WTC11 (cell line): ENCODE measurements at regions not wholly inside any gene's neighbourhood (a gene's known extent, or its start where the extent isn't known, plus 50 kb on each side); places are given as distances from the start of the nearest gene placed in this dataset.

Experiments
- ATAC-seq: fragments of 200-7000 bp; cut with Tn5 transposase; 2 replicates; pipeline ENCODE4 v1.10.0; 2021; ENCODE audit warnings: mild to moderate bottlenecking, moderate library complexity
- CTCF ChIA-PET: fragments of 300-600 bp; sonication (Branson Sonifier 250); formaldehyde crosslinking; loops from one replicate; lab custom pipeline; 2021; ENCODE audit warnings: antibody characterized with exemption; lab: Charles Lee
- POLR2A ChIA-PET: fragments of 350-600 bp; sonication (Branson Sonifier 250); formaldehyde crosslinking; loops from one replicate; lab custom pipeline; 2021; ENCODE audit warnings: antibody characterized with exemption; lab: Charles Lee
- DNase-seq: peaks from one replicate; pipeline ENCODE4 v3.0.0; 2021; ENCODE audit warnings: low spot score
- H3K27ac Mint-ChIP-seq: 2 replicates; pipeline ENCODE4 v1.8.0; 2021; ENCODE audit warnings: mixed read lengths
- H3K27me3 Mint-ChIP-seq: 2 replicates; pipeline ENCODE4 v1.8.0; 2021; ENCODE audit warnings: low read depth, mild to moderate bottlenecking, moderate library complexity, mixed read lengths
- H3K36me3 Mint-ChIP-seq: 2 replicates; pipeline ENCODE4 v1.8.0; 2021; ENCODE audit warnings: mixed read lengths
- H3K4me1 Mint-ChIP-seq: 2 replicates; pipeline ENCODE4 v1.8.0; 2022; ENCODE audit warnings: mixed read lengths
- H3K4me3 Mint-ChIP-seq: 2 replicates; pipeline ENCODE4 v1.8.0; 2021; ENCODE audit warnings: mild to moderate bottlenecking, moderate library complexity, mixed read lengths
- H3K9me3 Mint-ChIP-seq: 2 replicates; pipeline ENCODE4 v1.8.0; 2021; ENCODE audit warnings: mixed read lengths
- AR ChIP-seq: fragments of 250-450 bp; sonication (Bioruptor Pico); IDR thresholded peaks from 2 replicates; pipeline ENCODE4 v1.9.0; 2021; ENCODE audit warnings: mild to moderate bottlenecking
- CBFB ChIP-seq: sonication (generic); formaldehyde crosslinking; IDR thresholded peaks from 2 replicates; pipeline ENCODE4 v1.8.1; 2022; ENCODE audit warnings: mild to moderate bottlenecking, low read depth, missing genetic modification reagents
- CDX4 ChIP-seq: fragments of 250-450 bp; sonication (Bioruptor Pico); IDR thresholded peaks from 2 replicates; pipeline ENCODE4 v1.9.0; 2021; ENCODE audit warnings: moderate library complexity, mild to moderate bottlenecking, inconsistent platforms, borderline replicate concordance
- IRF1 ChIP-seq: sonication (generic); formaldehyde crosslinking; IDR thresholded peaks from 2 replicates; pipeline ENCODE4 v1.8.0; 2023; ENCODE audit warnings: missing genetic modification reagents
- JUN ChIP-seq: sonication (generic); formaldehyde crosslinking; IDR thresholded peaks from 2 replicates; pipeline ENCODE4 v1.8.0; 2023; ENCODE audit warnings: mild to moderate bottlenecking, missing genetic modification reagents
- KAT7 ChIP-seq: sonication (generic); formaldehyde crosslinking; IDR thresholded peaks from 2 replicates; pipeline ENCODE4 v1.8.1; 2023; ENCODE audit warnings: missing genetic modification reagents, mild to moderate bottlenecking, borderline replicate concordance
- MAX ChIP-seq: sonication (generic); formaldehyde crosslinking; IDR thresholded peaks from 2 replicates; pipeline ENCODE4 v1.8.0; 2022; ENCODE audit warnings: mild to moderate bottlenecking, missing genetic modification reagents
- MLX ChIP-seq: sonication (generic); formaldehyde crosslinking; IDR thresholded peaks from 2 replicates; pipeline ENCODE4 v1.8.1; 2023; ENCODE audit warnings: mild to moderate bottlenecking, missing genetic modification reagents, moderate library complexity
- MXD4 ChIP-seq: fragments of 250-450 bp; sonication (Bioruptor Pico); IDR thresholded peaks from 2 replicates; pipeline ENCODE4 v1.8.0; 2021; ENCODE audit warnings: mild to moderate bottlenecking, moderate library complexity, borderline replicate concordance
- MYBL2 ChIP-seq: sonication (generic); formaldehyde crosslinking; IDR thresholded peaks from 2 replicates; pipeline ENCODE4 v1.8.1; 2023; ENCODE audit warnings: mild to moderate bottlenecking, moderate library complexity, missing genetic modification reagents
- NFATC4 ChIP-seq: fragments of 250-450 bp; sonication (Bioruptor Pico); IDR thresholded peaks from 2 replicates; pipeline ENCODE4 v1.9.0; 2021; ENCODE audit warnings: mild to moderate bottlenecking
- NR2C2 ChIP-seq: sonication (generic); formaldehyde crosslinking; IDR thresholded peaks from 2 replicates; pipeline ENCODE4 v1.8.0; 2022; ENCODE audit warnings: mild to moderate bottlenecking, missing genetic modification reagents
- NR3C1 ChIP-seq: sonication (generic); formaldehyde crosslinking; conservative IDR thresholded peaks from 2 replicates; pipeline ENCODE4 v1.8.1; 2023; ENCODE audit warnings: low read depth, mild to moderate bottlenecking, missing genetic modification reagents
- OVOL2 ChIP-seq: fragments of 250-450 bp; sonication (Bioruptor Pico); IDR thresholded peaks from 2 replicates; pipeline ENCODE4 v1.9.0; 2021; ENCODE audit warnings: mild to moderate bottlenecking, borderline replicate concordance
- PREB ChIP-seq: sonication (generic); formaldehyde crosslinking; IDR thresholded peaks from 2 replicates; pipeline ENCODE4 v1.8.1; 2022; ENCODE audit warnings: mild to moderate bottlenecking, missing genetic modification reagents, moderate library complexity, borderline replicate concordance
- SP1 ChIP-seq: sonication (generic); formaldehyde crosslinking; conservative IDR thresholded peaks from 2 replicates; pipeline ENCODE4 v1.8.1; 2022; ENCODE audit warnings: missing genetic modification reagents
- TEAD1 ChIP-seq: sonication (generic); formaldehyde crosslinking; IDR thresholded peaks from 2 replicates; pipeline ENCODE4 v1.8.0; 2022; ENCODE audit warnings: mild to moderate bottlenecking, missing genetic modification reagents
- TEAD4 ChIP-seq: sonication (generic); formaldehyde crosslinking; IDR thresholded peaks from 2 replicates; pipeline ENCODE4 v1.8.0; 2022; ENCODE audit warnings: mild to moderate bottlenecking, missing genetic modification reagents
- TP53 ChIP-seq: sonication (generic); formaldehyde crosslinking; IDR thresholded peaks from 2 replicates; pipeline ENCODE4 v1.8.1; 2023; ENCODE audit warnings: mild to moderate bottlenecking, missing genetic modification reagents
- ZBTB43 ChIP-seq: sonication (generic); formaldehyde crosslinking; IDR thresholded peaks from 2 replicates; pipeline ENCODE4 v1.8.1; 2023; ENCODE audit warnings: mild to moderate bottlenecking, missing genetic modification reagents
- ZMAT4 ChIP-seq: fragments of 250-450 bp; sonication (Bioruptor Pico); IDR thresholded peaks from 2 replicates; pipeline ENCODE4 v1.9.0; 2021; ENCODE audit warnings: mild to moderate bottlenecking
- ZNF121 ChIP-seq: sonication (generic); formaldehyde crosslinking; IDR thresholded peaks from 2 replicates; pipeline ENCODE4 v1.8.0; 2023; ENCODE audit warnings: missing genetic modification reagents
- ZNF317 ChIP-seq: sonication (generic); formaldehyde crosslinking; IDR thresholded peaks from 2 replicates; pipeline ENCODE4 v1.8.1; 2023; ENCODE audit warnings: low read depth, mild to moderate bottlenecking, moderate library complexity, missing genetic modification reagents, borderline replicate concordance
- ZNF416 ChIP-seq: fragments of 250-450 bp; sonication (Bioruptor Pico); IDR thresholded peaks from 2 replicates; pipeline ENCODE4 v1.9.0; 2021; ENCODE audit warnings: mild to moderate bottlenecking, inconsistent platforms
- ZNF423 ChIP-seq: fragments of 250-450 bp; sonication (Bioruptor Pico); IDR thresholded peaks from 2 replicates; pipeline ENCODE4 v2.1.2; 2022; ENCODE audit warnings: mild to moderate bottlenecking, moderate library complexity
- ZNF425 ChIP-seq: fragments of 250-450 bp; sonication (Bioruptor Pico); conservative IDR thresholded peaks from 2 replicates; pipeline ENCODE4 v1.9.0; 2021; ENCODE audit warnings: mild to moderate bottlenecking

- POLR2A ChIA-PET, result no interaction called here
- ATAC-seq (no peak), DNase-seq (no peak)
- Mint-ChIP-seq H3K36me3 (no peaks in the 10 kb centered on the region), H3K27ac (no peak overlapping the region)
- TF ChIP-seq JUN (no peak), MXD4 (CRISPR knock-in tag) (no peak), ZNF416 (CRISPR knock-in tag) (no peak), TEAD4 (CRISPR knock-in tag) (no peak), ZNF317 (CRISPR knock-in tag) (no peak), OVOL2 (no peak), TP53 (no peak), ZNF425 (no peak), AR (CRISPR knock-in tag) (no peak), NFATC4 (CRISPR knock-in tag) (no peak), ZNF423 (CRISPR knock-in tag) (no peak), MYBL2 (CRISPR knock-in tag) (no peak), NR3C1 (CRISPR knock-in tag) (no peak)
- TF ChIP-seq, all 79 proteins: peak for 0
- no peaks in the 10 kb centered on the region; the same call in none of the 2 replicates for H3K27me3 Mint-ChIP-seq
- H3K9me3 Mint-ChIP-seq, result no peaks in the 10 kb centered on the region
- no peak overlapping the region for H3K4me3 Mint-ChIP-seq
- CTCF ChIA-PET, result interaction anchor here (0.6 kb wide), 1 partner anchor 275 kb away, joined by 3 read pairs; no protein-coding TSS in a partner anchor
- peaks cover 17% of the 10 kb centered on the region for H3K4me1 Mint-ChIP-seq
Measured at GRCh38 chr19:31803835-31804446, 454.7 kb upstream of the TSHZ3 start.

GRCh38 chr19:31804668-31805067 is 455.4 kb upstream of the TSHZ3 start:
- H3K4me1 Mint-ChIP-seq, result peaks cover 17% of the 10 kb centered on the region
- POLR2A ChIA-PET, result no interaction called here
- H3K9me3 Mint-ChIP-seq, result no peaks in the 10 kb centered on the region
- no peaks in the 10 kb centered on the region; the same call in none of the 2 replicates for H3K27me3 Mint-ChIP-seq
- H3K4me3 Mint-ChIP-seq, result no peak overlapping the region
- no peak for DNase-seq
- CTCF ChIA-PET, result interaction anchor here (0.6 to 1.0 kb wide), 2 partner anchors 78 to 275 kb away, joined by 3 to 4 read pairs; no protein-coding TSS in a partner anchor
- H3K36me3 Mint-ChIP-seq, result no peaks in the 10 kb centered on the region
- no peak overlapping the region for H3K27ac Mint-ChIP-seq
- no peak for ATAC-seq
- no peak for TF ChIP-seq TEAD1 (CRISPR knock-in tag)
- no peak for TF ChIP-seq CBFB
- TF ChIP-seq ZBTB43 (CRISPR knock-in tag), result no peak
- no peak for TF ChIP-seq TEAD4 (CRISPR knock-in tag)
- no peak for TF ChIP-seq MAX
- no peak for TF ChIP-seq PREB (CRISPR knock-in tag)
- TF ChIP-seq NR2C2 (CRISPR knock-in tag), result no peak
- TF ChIP-seq TP53, result no peak
- TF ChIP-seq IRF1 (CRISPR knock-in tag), result no peak
- TF ChIP-seq KAT7 (CRISPR knock-in tag), result no peak
- TF ChIP-seq CDX4 (CRISPR knock-in tag), result no peak
- TF ChIP-seq ZMAT4 (CRISPR knock-in tag), result no peak
- no peak for TF ChIP-seq MYBL2 (CRISPR knock-in tag)
- no peak for TF ChIP-seq MLX (CRISPR knock-in tag)
- TF ChIP-seq SP1 (CRISPR knock-in tag), result no peak
- TF ChIP-seq ZNF121 (CRISPR knock-in tag), result no peak
